NB4 (cell line): ENCODE measurements at regions not wholly inside any gene's neighbourhood (a gene's known extent, or its start where the extent isn't known, plus 50 kb on each side); places are given as distances from the start of the nearest gene placed in this dataset.
A peak's percentile ranks its signal among the peaks of the same experiment; 100 is the strongest.

Source experiments
- DNase-seq: peaks from one replicate; pipeline ENCODE4 v3.0.0; 2010; ENCODE audit warnings: low read depth
- H3K4me3 ChIP-seq: one replicate; pipeline ENCODE4 v1.5.1; 2011; ENCODE audit warnings: mild to moderate bottlenecking, low read depth, low read length, moderate library complexity
- MYC ChIP-seq: IDR thresholded peaks from 2 replicates; pipeline ENCODE4 v1.6.1; 2011; ENCODE audit warnings: low read depth, low read length
- POLR2A ChIP-seq: IDR thresholded peaks from 2 replicates; pipeline ENCODE4 v1.6.1; 2011; ENCODE audit warnings: mild to moderate bottlenecking; ENCODE audit not compliant: insufficient read length; ENCODE audit errors: extremely low read depth
- TF ChIP-seq, protein P1 (sequence below): IDR thresholded peaks from one replicate; pipeline ENCODE4 v1.5.1; 2012; ENCODE audit warnings: low read depth, low read length
- TF ChIP-seq, protein P2 (sequence below): IDR thresholded peaks from 2 replicates; pipeline ENCODE4 v1.6.1; 2011; ENCODE audit warnings: low read depth, low read length

DNA sequence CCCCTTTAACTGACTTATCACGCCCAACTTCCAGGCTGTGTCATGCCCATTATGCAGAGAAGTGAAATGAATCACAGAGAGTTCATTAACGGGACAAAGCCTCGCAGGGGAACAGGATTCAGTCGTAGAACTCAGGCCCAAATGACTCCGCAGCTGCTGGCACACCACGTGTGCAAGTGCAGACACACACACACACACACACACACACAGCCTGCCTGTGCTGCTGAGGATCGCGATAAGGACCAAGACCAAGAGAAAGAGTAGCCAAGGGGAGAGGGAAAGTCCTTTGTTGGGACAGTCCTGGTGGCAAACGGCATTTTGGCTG, 90.0 kb upstream of the TAF1B start:
- no peak overlapping the region for H3K4me3 ChIP-seq
- DNase-seq = peak; percentile 66
- TF ChIP-seq, protein P1, sequence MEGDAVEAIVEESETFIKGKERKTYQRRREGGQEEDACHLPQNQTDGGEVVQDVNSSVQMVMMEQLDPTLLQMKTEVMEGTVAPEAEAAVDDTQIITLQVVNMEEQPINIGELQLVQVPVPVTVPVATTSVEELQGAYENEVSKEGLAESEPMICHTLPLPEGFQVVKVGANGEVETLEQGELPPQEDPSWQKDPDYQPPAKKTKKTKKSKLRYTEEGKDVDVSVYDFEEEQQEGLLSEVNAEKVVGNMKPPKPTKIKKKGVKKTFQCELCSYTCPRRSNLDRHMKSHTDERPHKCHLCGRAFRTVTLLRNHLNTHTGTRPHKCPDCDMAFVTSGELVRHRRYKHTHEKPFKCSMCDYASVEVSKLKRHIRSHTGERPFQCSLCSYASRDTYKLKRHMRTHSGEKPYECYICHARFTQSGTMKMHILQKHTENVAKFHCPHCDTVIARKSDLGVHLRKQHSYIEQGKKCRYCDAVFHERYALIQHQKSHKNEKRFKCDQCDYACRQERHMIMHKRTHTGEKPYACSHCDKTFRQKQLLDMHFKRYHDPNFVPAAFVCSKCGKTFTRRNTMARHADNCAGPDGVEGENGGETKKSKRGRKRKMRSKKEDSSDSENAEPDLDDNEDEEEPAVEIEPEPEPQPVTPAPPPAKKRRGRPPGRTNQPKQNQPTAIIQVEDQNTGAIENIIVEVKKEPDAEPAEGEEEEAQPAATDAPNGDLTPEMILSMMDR = no peak
- TF ChIP-seq, protein P2, sequence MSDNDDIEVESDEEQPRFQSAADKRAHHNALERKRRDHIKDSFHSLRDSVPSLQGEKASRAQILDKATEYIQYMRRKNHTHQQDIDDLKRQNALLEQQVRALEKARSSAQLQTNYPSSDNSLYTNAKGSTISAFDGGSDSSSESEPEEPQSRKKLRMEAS = no peak
- TF ChIP-seq MYC (no peak), POLR2A (no peak)

DNA sequence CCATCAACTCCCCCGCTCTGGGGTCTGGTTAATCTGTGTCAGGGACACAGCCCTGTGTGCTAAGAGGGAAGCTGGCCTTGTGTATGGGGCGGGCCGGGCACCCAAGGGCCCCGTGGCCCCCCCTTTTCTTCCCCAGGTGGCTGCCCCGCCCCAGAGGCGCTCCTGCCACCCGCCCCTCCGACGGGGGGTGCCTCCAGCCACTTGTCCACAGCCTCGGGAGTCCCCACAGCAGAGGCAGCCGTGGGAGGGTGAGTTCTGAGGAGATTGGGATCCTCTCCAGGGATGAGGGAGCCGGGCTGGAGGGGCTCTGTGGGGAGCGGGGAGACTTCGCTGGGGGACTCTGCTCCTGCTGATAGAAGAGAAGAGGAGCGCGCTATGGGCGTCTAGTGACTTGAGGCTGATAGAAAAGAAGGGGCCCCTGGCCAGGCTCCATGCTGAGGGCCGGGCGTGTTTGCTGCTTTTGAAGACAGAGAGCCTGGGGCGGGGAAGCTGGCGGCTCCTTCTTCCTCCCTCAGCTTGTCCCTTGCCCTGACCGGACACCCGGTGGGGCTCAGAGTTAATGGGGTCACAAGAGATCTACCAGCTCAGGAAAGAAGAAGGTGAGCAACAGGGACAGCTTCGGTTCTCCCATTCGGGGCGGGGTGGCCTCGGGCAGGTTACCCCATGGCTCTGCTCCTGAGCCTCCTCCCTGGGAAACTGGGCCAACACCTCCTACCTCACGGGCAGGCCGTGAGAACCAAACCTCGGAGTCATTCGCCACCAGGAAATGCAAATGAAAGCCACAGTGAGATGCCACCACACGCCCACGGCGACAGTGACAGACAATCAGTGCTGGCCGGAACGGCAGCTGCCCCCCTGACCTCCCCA, 89.4 kb upstream of the TAF1B start:
- no peak for DNase-seq
- H3K4me3 ChIP-seq = no peak overlapping the region
- TF ChIP-seq, protein P1 = no peak
- TF ChIP-seq MYC (no peak), POLR2A (no peak)
- TF ChIP-seq, protein P2 = no peak

DNA sequence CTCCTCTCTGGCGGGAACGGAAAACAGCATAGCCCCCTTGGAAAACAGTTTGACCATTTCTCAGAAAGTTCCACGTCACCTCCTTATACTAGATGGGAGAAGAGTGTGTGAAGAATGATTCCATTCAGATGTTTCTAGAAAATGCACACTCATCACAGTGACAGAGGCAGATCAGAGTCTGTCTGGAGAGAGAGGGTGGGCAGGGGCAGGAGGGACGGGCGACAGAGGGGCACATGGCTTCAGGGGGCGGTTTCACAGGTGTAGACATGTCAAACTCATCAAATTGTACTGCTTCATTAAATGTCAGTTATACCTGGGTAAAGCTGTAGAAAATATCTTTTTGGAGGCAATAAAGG, 88.8 kb upstream of the TAF1B start:
- H3K4me3 ChIP-seq = no peak overlapping the region

DNA sequence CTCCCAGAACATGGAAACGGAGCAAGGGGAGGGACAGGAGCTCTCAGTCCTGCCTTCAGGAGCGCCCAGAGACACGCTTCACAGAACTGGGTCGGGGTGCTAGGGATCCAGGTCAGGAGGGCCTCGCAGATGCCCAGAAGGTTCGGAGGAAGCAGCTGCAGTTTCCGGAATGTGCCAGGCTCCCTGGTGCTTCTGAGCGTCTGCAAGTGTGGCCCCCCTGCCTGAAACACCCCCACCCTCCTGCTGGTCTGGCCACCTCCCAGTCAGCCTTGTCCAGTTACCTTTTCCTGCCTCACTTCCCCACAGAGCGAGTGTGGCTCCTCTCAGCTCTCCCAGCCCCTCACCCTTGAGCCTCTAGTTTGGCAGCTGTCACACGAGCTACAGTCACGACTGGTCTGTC, 88.3 kb upstream of the TAF1B start:
- no peak for TF ChIP-seq MYC
- DNase-seq = no peak
- H3K4me3 ChIP-seq = no peak overlapping the region

More for the DNA sequence above, 88.8 kb upstream of the TAF1B start:
- DNase-seq = no peak
- TF ChIP-seq POLR2A (no peak), MYC (no peak)
- TF ChIP-seq, protein P1 = no peak
- TF ChIP-seq, protein P2 = no peak

DNA sequence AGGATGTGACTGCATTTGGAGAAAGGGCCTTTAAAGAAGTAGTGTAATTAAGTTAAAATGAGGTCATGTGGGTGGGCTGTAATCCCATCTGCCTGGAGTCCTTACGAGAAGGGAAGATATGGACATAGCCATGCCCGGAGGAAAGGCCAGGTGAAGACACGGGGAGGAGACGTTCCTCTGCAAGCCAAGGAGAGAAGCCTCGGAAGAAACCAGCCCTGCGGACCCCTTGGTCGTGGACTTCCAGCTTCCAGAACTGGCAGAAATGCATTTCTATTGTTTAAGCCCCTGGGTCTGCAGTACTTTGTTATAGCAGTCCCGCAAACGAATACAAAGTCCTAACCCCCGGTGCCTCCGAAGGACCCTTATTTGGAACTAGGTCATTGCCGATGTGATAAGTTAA, 87.6 kb upstream of the TAF1B start:
- no peak overlapping the region for H3K4me3 ChIP-seq
- no peak for DNase-seq
- TF ChIP-seq, protein P2 = no peak
- TF ChIP-seq MYC (no peak), POLR2A (no peak)
- TF ChIP-seq, protein P1 = no peak

DNA sequence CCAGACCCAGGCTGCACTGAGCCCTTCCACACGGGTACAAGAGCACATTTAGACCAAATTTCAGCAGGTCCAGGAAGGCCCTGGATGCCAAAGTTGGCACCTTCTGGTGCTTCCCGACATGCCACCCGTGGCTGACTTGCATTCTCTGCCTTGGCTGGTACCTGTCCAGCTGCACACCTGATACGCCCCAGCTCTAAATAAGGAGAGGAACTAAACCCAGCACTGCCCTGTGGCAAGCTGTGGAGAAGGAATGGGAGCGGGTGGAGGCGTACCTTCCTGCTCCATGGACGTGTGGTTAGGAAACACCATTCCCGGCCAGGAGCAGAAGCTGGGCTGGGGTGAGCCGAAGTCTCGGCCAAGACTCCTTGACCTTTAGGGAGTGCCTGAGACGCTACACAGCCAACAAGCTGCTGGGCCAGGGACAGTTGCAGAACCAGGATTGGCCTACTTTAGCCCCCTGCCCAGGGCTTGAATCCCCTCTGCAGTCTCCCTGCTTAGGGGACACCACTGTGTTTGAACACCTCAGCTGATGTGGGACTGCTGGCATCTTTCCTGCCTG, 86.5 kb upstream of the TAF1B start:
- H3K4me3 ChIP-seq = no peak overlapping the region
- TF ChIP-seq, protein P1 = no peak
- TF ChIP-seq MYC (no peak), POLR2A (no peak)
- TF ChIP-seq, protein P2 = no peak
- DNase-seq = no peak
